ENCODE measurements at regions not wholly inside any gene's neighbourhood (a gene's known extent, or its start where the extent isn't known, plus 50 kb on each side); places are given as distances from the start of the nearest gene placed in this dataset.

- TF ChIP-seq, protein P1, sequence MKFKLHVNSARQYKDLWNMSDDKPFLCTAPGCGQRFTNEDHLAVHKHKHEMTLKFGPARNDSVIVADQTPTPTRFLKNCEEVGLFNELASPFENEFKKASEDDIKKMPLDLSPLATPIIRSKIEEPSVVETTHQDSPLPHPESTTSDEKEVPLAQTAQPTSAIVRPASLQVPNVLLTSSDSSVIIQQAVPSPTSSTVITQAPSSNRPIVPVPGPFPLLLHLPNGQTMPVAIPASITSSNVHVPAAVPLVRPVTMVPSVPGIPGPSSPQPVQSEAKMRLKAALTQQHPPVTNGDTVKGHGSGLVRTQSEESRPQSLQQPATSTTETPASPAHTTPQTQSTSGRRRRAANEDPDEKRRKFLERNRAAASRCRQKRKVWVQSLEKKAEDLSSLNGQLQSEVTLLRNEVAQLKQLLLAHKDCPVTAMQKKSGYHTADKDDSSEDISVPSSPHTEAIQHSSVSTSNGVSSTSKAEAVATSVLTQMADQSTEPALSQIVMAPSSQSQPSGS (IDR thresholded peaks at IDR 0.05; ENCODE audit: low read length): no peak
Measured at GRCh38 chr3:19822805-19823204, 111.2 kb downstream of the EFHB start (continued).

DNA sequence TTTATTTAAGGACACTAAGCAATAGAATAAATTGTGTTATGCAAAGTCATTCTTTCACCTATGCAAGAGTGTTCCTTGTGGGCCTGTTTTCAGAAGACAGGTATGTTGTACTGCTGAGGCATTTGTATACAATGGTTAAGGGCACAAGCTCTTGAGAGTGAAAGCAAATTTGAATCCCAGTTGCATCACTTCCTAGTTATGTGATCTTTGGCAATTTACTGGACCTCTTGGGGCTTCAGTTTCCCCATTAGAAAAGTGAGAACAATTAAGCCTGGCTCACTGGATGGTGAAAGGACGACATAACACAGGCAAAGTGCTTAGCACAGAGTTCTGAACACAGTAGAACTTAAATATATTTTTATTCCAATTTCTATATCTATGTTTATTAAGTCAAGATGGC lies 117.4 kb downstream of the EFHB start:
- ChIA-PET CTCF (interaction anchor here (1.0 kb wide), 1 partner anchor 23 kb away, joined by 3 read pairs; no protein-coding TSS in a partner anchor), RAD21 (ENCODE audit: unreplicated experiment) (no interaction called here), POLR2A (interaction anchor here (0.8 kb wide), 1 partner anchor 20 kb away, joined by 3 read pairs; no protein-coding TSS in a partner anchor), SMC1A (ENCODE audit: uncharacterized antibody, unreplicated experiment) (no interaction called here)
- Histone ChIP-seq H3K4me2 (ENCODE audit: control insufficient read depth, insufficient read depth) (no peak overlapping the region), H3K79me2 (ENCODE audit: control insufficient read depth, insufficient read depth, low read length) (no peaks in the 10 kb centered on the region), H3K9ac (ENCODE audit: control insufficient read depth, insufficient read depth, low read length) (no peak overlapping the region), H3K9me3 (replicated peaks; ENCODE audit: control insufficient read depth, insufficient read depth, low read length) (no peaks in the 10 kb centered on the region), H3K4me3 (no peak overlapping the region), H3K4me1 (ENCODE audit: control insufficient read depth, insufficient read depth, low read length) (no peaks in the 10 kb centered on the region), H3K27ac (ENCODE audit: control insufficient read depth, insufficient read depth) (no peak overlapping the region), H4K20me1 (ENCODE audit: control insufficient read depth, insufficient read depth) (no peaks in the 10 kb centered on the region), H2AFZ (ENCODE audit: control insufficient read depth, low read depth, low read length) (peak overlapping the region; percentile 7; the same call in 1 of the 2 replicates), H3K27me3 (replicated peaks in 1 of 2; ENCODE audit: control insufficient read depth in 2 of 2, insufficient read depth in 2 of 2, low read length in 1 of 2) (no peaks in the 10 kb centered on the region), H3K36me3 (ENCODE audit: control insufficient read depth in 2 of 2, insufficient read depth in 2 of 2, low read length in 1 of 2) (no peaks in the 10 kb centered on the region)
- WGBS (ENCODE audit: insufficient coverage, insufficient replicate concordance, low lambda C conversion rate, missing lambda C conversion rate): 0% methylated on average over 1 of the region's 1 CpG
- FAIRE-seq (no peak), ATAC-seq (no peak), DNase-seq (ENCODE audit: low read depth, low spot score) (no peak)
- BruUV-seq (replicated peaks): no TSS peak
- intact Hi-C loops (cut with micrococcal nuclease; ENCODE audit: unreplicated experiment) (no loop called here), in situ Hi-C loops (cut with MboI) (no loop called here)
- TF ChIP-seq SREBF2 (IDR thresholded peaks at IDR 0.05; ENCODE audit: low read length): no peak
- no peak for TF ChIP-seq SUZ12 (IDR thresholded peaks at IDR 0.05; ENCODE audit: unreplicated experiment)
- TF ChIP-seq CUX1 (IDR thresholded peaks at IDR 0.05; ENCODE audit: insufficient replicate concordance, low read depth, low read length): no peak
- TF ChIP-seq, protein P2, sequence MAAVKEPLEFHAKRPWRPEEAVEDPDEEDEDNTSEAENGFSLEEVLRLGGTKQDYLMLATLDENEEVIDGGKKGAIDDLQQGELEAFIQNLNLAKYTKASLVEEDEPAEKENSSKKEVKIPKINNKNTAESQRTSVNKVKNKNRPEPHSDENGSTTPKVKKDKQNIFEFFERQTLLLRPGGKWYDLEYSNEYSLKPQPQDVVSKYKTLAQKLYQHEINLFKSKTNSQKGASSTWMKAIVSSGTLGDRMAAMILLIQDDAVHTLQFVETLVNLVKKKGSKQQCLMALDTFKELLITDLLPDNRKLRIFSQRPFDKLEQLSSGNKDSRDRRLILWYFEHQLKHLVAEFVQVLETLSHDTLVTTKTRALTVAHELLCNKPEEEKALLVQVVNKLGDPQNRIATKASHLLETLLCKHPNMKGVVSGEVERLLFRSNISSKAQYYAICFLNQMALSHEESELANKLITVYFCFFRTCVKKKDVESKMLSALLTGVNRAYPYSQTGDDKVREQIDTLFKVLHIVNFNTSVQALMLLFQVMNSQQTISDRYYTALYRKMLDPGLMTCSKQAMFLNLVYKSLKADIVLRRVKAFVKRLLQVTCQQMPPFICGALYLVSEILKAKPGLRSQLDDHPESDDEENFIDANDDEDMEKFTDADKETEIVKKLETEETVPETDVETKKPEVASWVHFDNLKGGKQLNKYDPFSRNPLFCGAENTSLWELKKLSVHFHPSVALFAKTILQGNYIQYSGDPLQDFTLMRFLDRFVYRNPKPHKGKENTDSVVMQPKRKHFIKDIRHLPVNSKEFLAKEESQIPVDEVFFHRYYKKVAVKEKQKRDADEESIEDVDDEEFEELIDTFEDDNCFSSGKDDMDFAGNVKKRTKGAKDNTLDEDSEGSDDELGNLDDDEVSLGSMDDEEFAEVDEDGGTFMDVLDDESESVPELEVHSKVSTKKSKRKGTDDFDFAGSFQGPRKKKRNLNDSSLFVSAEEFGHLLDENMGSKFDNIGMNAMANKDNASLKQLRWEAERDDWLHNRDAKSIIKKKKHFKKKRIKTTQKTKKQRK (IDR thresholded peaks at IDR 0.05; ENCODE audit: low read depth, low read length): no peak
- TF ChIP-seq NR2F1 (conservative IDR thresholded peaks at IDR 0.05): no peak
- TF ChIP-seq MYB (IDR thresholded peaks at IDR 0.05; ENCODE audit: borderline replicate concordance, low read depth, low read length): no peak
- TF ChIP-seq TCF3 (IDR thresholded peaks at IDR 0.05; ENCODE audit: borderline replicate concordance, insufficient read depth, low read depth, low read length): no peak
- no peak for TF ChIP-seq RELB (IDR thresholded peaks at IDR 0.05; ENCODE audit: low read depth)
- no peak for TF ChIP-seq IKZF1 (conservative IDR thresholded peaks at IDR 0.05)
- no peak for TF ChIP-seq SPI1 (IDR thresholded peaks at IDR 0.05; ENCODE audit: borderline replicate concordance, insufficient read depth, low read depth, low read length)
